ENCODE measurements at regions not wholly inside any gene's neighbourhood (a gene's known extent, or its start where the extent isn't known, plus 50 kb on each side); places are given as distances from the start of the nearest gene placed in this dataset.

DNA sequence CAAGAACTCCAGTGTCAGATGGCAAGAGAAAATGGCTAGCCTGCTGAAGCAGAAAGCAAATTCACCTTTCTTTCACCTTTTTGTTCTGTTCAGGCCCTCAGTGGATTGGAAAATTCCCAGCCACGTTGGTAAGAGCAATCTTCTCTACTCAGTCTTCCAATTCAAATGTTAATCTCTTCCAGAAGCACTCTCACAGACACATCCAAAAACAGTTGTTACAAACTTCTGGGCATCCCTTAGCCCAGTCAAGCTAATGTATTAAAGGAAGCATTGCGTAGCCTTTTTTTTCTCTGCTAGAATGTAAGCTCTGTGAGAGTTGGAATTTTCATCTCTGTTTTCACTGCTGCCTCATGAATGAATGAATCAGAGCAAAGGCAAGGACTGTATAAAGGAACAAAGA, 109.2 kb upstream of the ROBO2 start:
- H3K4me3 ChIP-seq: no peak overlapping the region
- TF ChIP-seq, protein P1, sequence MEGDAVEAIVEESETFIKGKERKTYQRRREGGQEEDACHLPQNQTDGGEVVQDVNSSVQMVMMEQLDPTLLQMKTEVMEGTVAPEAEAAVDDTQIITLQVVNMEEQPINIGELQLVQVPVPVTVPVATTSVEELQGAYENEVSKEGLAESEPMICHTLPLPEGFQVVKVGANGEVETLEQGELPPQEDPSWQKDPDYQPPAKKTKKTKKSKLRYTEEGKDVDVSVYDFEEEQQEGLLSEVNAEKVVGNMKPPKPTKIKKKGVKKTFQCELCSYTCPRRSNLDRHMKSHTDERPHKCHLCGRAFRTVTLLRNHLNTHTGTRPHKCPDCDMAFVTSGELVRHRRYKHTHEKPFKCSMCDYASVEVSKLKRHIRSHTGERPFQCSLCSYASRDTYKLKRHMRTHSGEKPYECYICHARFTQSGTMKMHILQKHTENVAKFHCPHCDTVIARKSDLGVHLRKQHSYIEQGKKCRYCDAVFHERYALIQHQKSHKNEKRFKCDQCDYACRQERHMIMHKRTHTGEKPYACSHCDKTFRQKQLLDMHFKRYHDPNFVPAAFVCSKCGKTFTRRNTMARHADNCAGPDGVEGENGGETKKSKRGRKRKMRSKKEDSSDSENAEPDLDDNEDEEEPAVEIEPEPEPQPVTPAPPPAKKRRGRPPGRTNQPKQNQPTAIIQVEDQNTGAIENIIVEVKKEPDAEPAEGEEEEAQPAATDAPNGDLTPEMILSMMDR (IDR thresholded peaks at IDR 0.05): no peak
- TF ChIP-seq POLR2AphosphoS5 (IDR thresholded peaks at IDR 0.05) (no peak), POLR2A (IDR thresholded peaks at IDR 0.05) (no peak), EP300 (IDR thresholded peaks at IDR 0.05) (no peak)
- H3K27me3 ChIP-seq: no peaks in the 10 kb centered on the region
- H3K27ac ChIP-seq: no peak overlapping the region
- intact Hi-C loops (cut with DNase I; ENCODE audit: low total_unique reads): no loop called here
- no peak for DNase-seq
- H3K9me3 ChIP-seq: no peaks in the 10 kb centered on the region
- H3K4me1 ChIP-seq: no peaks in the 10 kb centered on the region
- H3K36me3 ChIP-seq: no peaks in the 10 kb centered on the region
- 57 to 67% (median 64%) methylated on average over 2 of the region's 2 CpGs for WGBS, 5 donors

DNA sequence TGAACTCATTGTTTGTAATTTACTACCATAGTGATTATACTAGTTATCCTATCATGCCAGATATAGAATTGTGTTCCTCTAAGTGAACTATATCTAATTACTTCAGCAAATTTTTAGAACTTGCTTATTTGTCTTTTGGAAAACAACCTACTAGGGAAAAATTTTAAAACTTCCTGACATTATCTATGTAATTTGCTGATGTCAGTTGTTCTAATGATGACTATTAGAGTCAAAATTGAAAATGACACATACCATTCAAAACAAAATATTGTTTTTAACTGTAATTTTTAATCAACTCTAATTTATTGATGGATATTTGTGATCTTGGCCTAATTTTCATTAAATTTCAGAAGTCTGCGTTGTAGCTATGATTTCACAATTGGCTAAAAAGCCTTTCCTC, 106.7 kb upstream of the ROBO2 start:
- no peaks in the 10 kb centered on the region for H3K36me3 ChIP-seq
- intact Hi-C loops (cut with DNase I; ENCODE audit: low total_unique reads): no loop called here
- no peak overlapping the region for H3K27ac ChIP-seq
- H3K4me3 ChIP-seq: no peak overlapping the region
- TF ChIP-seq, protein P1 (IDR thresholded peaks at IDR 0.05): no peak
- TF ChIP-seq EP300 (IDR thresholded peaks at IDR 0.05): no peak
- TF ChIP-seq POLR2AphosphoS5 (IDR thresholded peaks at IDR 0.05): no peak
- TF ChIP-seq POLR2A (IDR thresholded peaks at IDR 0.05): no peak
- no peak for DNase-seq
- 0 to 96% (median 50%) methylated on average over 1 of the region's 1 CpG for WGBS, 5 donors
- no peaks in the 10 kb centered on the region for H3K9me3 ChIP-seq
- no peaks in the 10 kb centered on the region for H3K27me3 ChIP-seq
- no peaks in the 10 kb centered on the region for H3K4me1 ChIP-seq

DNA sequence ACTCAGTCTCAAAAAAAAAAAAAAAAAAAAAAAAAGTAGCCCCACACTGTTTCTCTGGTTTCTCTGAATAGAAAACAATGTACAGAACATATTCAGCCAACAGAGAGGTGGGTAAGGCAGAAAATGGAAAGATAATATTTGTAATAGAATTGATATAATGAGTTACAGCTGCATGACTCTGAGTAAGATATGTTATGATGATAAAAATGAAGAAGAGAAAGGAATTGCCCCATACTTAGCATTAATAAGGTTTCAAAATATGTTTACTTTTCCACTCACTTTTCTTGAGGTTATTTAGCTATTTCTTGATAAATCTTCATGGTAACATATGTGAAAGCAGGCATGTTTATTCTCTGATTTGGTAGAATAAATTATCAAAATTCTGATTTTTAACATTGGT, 100.9 kb upstream of the ROBO2 start:
- intact Hi-C loops (cut with DNase I; ENCODE audit: low total_unique reads): no loop called here
- Histone ChIP-seq H3K36me3 (no peaks in the 10 kb centered on the region), H3K9me3 (no peaks in the 10 kb centered on the region), H3K27ac (no peak overlapping the region), H3K4me1 (no peaks in the 10 kb centered on the region), H3K27me3 (no peaks in the 10 kb centered on the region), H3K4me3 (no peak overlapping the region)
- TF ChIP-seq POLR2A (IDR thresholded peaks at IDR 0.05): no peak
- no peak for DNase-seq

DNA sequence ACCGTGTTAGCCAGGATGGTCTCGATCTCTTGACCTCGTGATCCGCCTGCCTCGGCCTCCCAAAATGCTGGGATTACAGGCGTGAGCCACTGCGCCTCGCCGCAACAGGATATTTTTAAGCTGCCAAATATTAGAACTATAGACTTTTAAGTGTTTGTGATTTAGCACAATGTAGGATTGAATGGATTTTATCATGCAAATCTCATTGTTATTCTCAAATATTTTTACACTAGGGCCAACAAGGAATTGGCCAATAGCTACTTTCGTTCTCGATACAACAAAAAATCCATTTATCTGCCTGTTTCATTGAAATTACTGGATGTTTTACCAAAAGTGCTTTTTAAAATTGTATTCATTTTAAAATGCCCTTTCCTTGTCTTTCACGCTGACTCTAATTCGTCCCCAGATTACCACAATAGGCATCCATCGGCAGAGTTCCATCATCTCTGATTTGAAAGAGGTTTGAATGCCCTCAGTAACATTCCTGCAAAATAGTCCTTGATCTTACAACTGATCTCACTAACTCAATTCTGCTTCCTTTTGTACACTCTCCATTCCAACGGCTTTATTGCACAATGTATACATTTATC, 99.6 kb upstream of the ROBO2 start:
- no peaks in the 10 kb centered on the region for H3K36me3 ChIP-seq
- no peak overlapping the region for H3K4me3 ChIP-seq
- intact Hi-C loops (cut with DNase I; ENCODE audit: low total_unique reads): no loop called here
- no peak overlapping the region for H3K27ac ChIP-seq
- DNase-seq: no peak
- H3K4me1 ChIP-seq: no peaks in the 10 kb centered on the region
- WGBS, 5 donors: 93 to 95% (median 94%) methylated on average over 14 to 15 of the region's 15 CpGs
- no peaks in the 10 kb centered on the region for H3K27me3 ChIP-seq
- TF ChIP-seq, protein P1 (IDR thresholded peaks at IDR 0.05): no peak
- TF ChIP-seq EP300 (IDR thresholded peaks at IDR 0.05) (no peak), POLR2A (IDR thresholded peaks at IDR 0.05) (no peak), POLR2AphosphoS5 (IDR thresholded peaks at IDR 0.05) (no peak)
- H3K9me3 ChIP-seq: no peaks in the 10 kb centered on the region

DNA sequence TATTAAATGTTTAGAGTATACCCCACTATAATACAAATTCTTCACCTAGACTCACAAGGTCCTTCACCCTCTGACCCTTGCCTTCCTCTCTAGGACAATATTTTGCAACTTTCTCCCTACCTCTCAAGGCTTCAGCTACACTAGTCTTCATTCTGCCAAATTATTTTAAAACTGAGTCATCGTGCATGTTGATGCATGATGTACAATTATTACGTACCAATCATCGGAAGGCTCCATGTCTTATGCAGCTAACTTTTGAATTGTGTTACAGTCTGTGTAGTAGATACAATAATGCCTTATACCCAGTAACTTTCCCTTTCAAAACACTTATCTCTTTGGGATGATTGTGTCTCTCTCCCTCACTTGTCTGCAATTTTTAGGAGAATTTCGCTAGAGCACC, 98.5 kb upstream of the ROBO2 start:
- DNase-seq: no peak
- Histone ChIP-seq H3K4me1 (no peaks in the 10 kb centered on the region), H3K4me3 (no peak overlapping the region), H3K36me3 (no peaks in the 10 kb centered on the region), H3K27me3 (no peaks in the 10 kb centered on the region), H3K9me3 (no peaks in the 10 kb centered on the region), H3K27ac (no peak overlapping the region)
- TF ChIP-seq POLR2A (IDR thresholded peaks at IDR 0.05): no peak
- no peak for TF ChIP-seq POLR2AphosphoS5 (IDR thresholded peaks at IDR 0.05)
- TF ChIP-seq, protein P1 (IDR thresholded peaks at IDR 0.05): no peak
- no peak for TF ChIP-seq EP300 (IDR thresholded peaks at IDR 0.05)
- 90 to 96% (median 94%) methylated on average over 4 of the region's 4 CpGs for WGBS, 5 donors
- intact Hi-C loops (cut with DNase I; ENCODE audit: low total_unique reads): no loop called here

Measured in stomach (tissue), 8 donors.